ENCODE measurements at regions not wholly inside any gene's neighbourhood (a gene's known extent, or its start where the extent isn't known, plus 50 kb on each side); places are given as distances from the start of the nearest gene placed in this dataset.

- H4K20me1 ChIP-seq (ENCODE audit: insufficient read depth, low read length, poor library complexity, severe bottlenecking), result no peaks in the 10 kb centered on the region
- H3K4me1 ChIP-seq (ENCODE audit: insufficient read depth, low read length, poor library complexity, severe bottlenecking), result peaks cover 28% of the 10 kb centered on the region
- no peak overlapping the region for H3K9ac ChIP-seq (ENCODE audit: low read depth, low read length, poor library complexity, severe bottlenecking)
- no peaks in the 10 kb centered on the region for H3F3A ChIP-seq (ENCODE audit: low read depth)
- no peaks in the 10 kb centered on the region for H3K27me3 ChIP-seq (ENCODE audit: insufficient read depth, low read length, poor library complexity, severe bottlenecking)
- no peak overlapping the region for H3K4me2 ChIP-seq (ENCODE audit: low read depth, low read length, poor library complexity, severe bottlenecking)
- no peaks in the 10 kb centered on the region for H3K79me2 ChIP-seq (ENCODE audit: insufficient read depth, low read length)
- no peaks in the 10 kb centered on the region for H3K36me3 ChIP-seq (ENCODE audit: insufficient read depth, low read length)
- H3K9me3 ChIP-seq (ENCODE audit: insufficient read depth, low read depth, low read length), result no peaks in the 10 kb centered on the region
- H2AFZ ChIP-seq (ENCODE audit: low read length), result no peak overlapping the region
- H3K9me2 ChIP-seq (replicated peaks; ENCODE audit: low read depth, low read length), result no peaks in the 10 kb centered on the region
- H3K4me3 ChIP-seq (ENCODE audit: low read length, poor library complexity, severe bottlenecking), result no peak overlapping the region
- TF ChIP-seq EZH2phosphoT487 (IDR thresholded peaks at IDR 0.05; ENCODE audit: borderline replicate concordance), result no peak
- TF ChIP-seq CTCF (conservative IDR thresholded peaks at IDR 0.05; ENCODE audit: low read length), result no peak
Measured at GRCh38 chr10:7092603-7093002, 318.2 kb downstream of the SFMBT2 start.

- no peaks in the 10 kb centered on the region for H3K79me2 ChIP-seq (ENCODE audit: insufficient read depth, low read length)
- H3K9me2 ChIP-seq (replicated peaks; ENCODE audit: low read depth, low read length), result no peaks in the 10 kb centered on the region
- H3K4me2 ChIP-seq (ENCODE audit: low read depth, low read length, poor library complexity, severe bottlenecking), result no peak overlapping the region
- no peak overlapping the region for H3K4me3 ChIP-seq (ENCODE audit: low read length, poor library complexity, severe bottlenecking)
- H3F3A ChIP-seq (ENCODE audit: low read depth), result no peaks in the 10 kb centered on the region
- no peaks in the 10 kb centered on the region for H3K9me3 ChIP-seq (ENCODE audit: insufficient read depth, low read depth, low read length)
- TF ChIP-seq EZH2phosphoT487 (IDR thresholded peaks at IDR 0.05; ENCODE audit: borderline replicate concordance), result no peak
- TF ChIP-seq CTCF (conservative IDR thresholded peaks at IDR 0.05; ENCODE audit: low read length), result no peak
- H4K20me1 ChIP-seq (ENCODE audit: insufficient read depth, low read length, poor library complexity, severe bottlenecking), result no peaks in the 10 kb centered on the region
- no peaks in the 10 kb centered on the region for H3K27me3 ChIP-seq (ENCODE audit: insufficient read depth, low read length, poor library complexity, severe bottlenecking)
- no peak overlapping the region for H2AFZ ChIP-seq (ENCODE audit: low read length)
- H3K9ac ChIP-seq (ENCODE audit: low read depth, low read length, poor library complexity, severe bottlenecking), result no peak overlapping the region
- no peaks in the 10 kb centered on the region for H3K36me3 ChIP-seq (ENCODE audit: insufficient read depth, low read length)
- H3K4me1 ChIP-seq (ENCODE audit: insufficient read depth, low read length, poor library complexity, severe bottlenecking), result peaks cover 28% of the 10 kb centered on the region
Measured at GRCh38 chr10:7090529-7090928, 320.3 kb downstream of the SFMBT2 start.

- H3K27me3 ChIP-seq (ENCODE audit: insufficient read depth, low read length, poor library complexity, severe bottlenecking), result no peaks in the 10 kb centered on the region
- H3K36me3 ChIP-seq (ENCODE audit: insufficient read depth, low read length), result no peaks in the 10 kb centered on the region
- H3K9ac ChIP-seq (ENCODE audit: low read depth, low read length, poor library complexity, severe bottlenecking), result no peak overlapping the region
- no peaks in the 10 kb centered on the region for H3F3A ChIP-seq (ENCODE audit: low read depth)
- H3K9me3 ChIP-seq (ENCODE audit: insufficient read depth, low read depth, low read length), result no peaks in the 10 kb centered on the region
- H3K4me3 ChIP-seq (ENCODE audit: low read length, poor library complexity, severe bottlenecking), result no peak overlapping the region
- H3K4me2 ChIP-seq (ENCODE audit: low read depth, low read length, poor library complexity, severe bottlenecking), result no peak overlapping the region
- no peak overlapping the region for H2AFZ ChIP-seq (ENCODE audit: low read length)
- TF ChIP-seq EZH2phosphoT487 (IDR thresholded peaks at IDR 0.05; ENCODE audit: borderline replicate concordance) (no peak), CTCF (conservative IDR thresholded peaks at IDR 0.05; ENCODE audit: low read length) (0 out of 2 replicates have a peak, but pooled peaks have one; percentile 14)
- H3K9me2 ChIP-seq (replicated peaks; ENCODE audit: low read depth, low read length), result no peaks in the 10 kb centered on the region
- H4K20me1 ChIP-seq (ENCODE audit: insufficient read depth, low read length, poor library complexity, severe bottlenecking), result no peaks in the 10 kb centered on the region
- no peaks in the 10 kb centered on the region for H3K79me2 ChIP-seq (ENCODE audit: insufficient read depth, low read length)
- peaks cover 17% of the 10 kb centered on the region for H3K4me1 ChIP-seq (ENCODE audit: insufficient read depth, low read length, poor library complexity, severe bottlenecking)
Measured at GRCh38 chr10:7085913-7086589, 324.8 kb downstream of the SFMBT2 start.

Measured in Loucy (cell line).